D721Med (cell line): ENCODE measurements at regions not wholly inside any gene's neighbourhood (a gene's known extent, or its start where the extent isn't known, plus 50 kb on each side); places are given as distances from the start of the nearest gene placed in this dataset.

Source experiments
- DNase-seq: peaks from one replicate; pipeline ENCODE4 v3.0.0; 2011; ENCODE audit warnings: low spot score; ENCODE audit not compliant: insufficient read length
- FAIRE-seq: peaks from 2 replicates; lab custom pipeline; 2011; peaks lifted over from hg19 to GRCh38; lab: Jason Lieb, UNC
- CTCF ChIP-seq: IDR thresholded peaks from 2 replicates; pipeline ENCODE4 v1.5.1; 2012; ENCODE audit warnings: mild to moderate bottlenecking, control low read depth; ENCODE audit not compliant: insufficient read depth; ENCODE audit errors: missing control alignments

DNA sequence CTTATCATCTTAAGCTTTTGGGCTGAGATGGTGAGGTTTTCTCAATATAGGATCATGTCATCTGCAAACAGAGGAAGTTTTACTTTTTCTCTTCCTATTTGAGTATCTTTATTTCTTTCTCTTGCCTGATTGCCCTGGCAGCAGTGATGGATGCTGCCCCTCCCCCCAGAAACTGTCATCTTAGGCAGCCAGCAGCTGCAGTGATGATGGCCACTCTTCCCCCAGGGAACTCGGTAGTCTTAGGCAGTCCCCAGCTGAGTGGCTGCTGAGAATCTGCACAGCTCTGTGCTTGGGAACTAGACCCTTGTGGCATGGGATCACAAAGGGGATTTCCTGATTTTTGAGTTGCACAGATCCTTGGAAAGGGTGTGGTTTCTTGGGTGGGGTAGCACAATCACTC, 791.1 kb upstream of the ALCAM start:
- no peak for FAIRE-seq
- no peak for DNase-seq
- TF ChIP-seq CTCF = no peak

DNA sequence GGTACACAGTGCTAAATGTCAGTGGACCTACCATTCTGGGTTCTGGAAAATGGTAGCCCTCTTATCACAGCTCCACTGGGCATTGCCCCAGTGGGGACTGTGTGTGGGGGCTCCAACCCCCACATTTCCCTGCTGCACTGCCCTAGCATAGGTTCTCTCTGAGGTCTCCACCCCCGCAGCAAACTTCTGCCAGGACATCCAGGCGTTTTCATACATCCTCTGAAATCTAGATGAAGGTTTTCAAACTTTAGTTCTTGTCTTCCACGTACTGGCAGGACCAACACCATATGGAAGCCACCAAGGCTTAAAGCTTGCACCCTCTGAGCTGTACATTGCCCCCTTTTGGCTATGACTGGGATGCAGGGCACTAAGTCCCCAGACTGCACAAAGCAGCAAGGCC, 788.2 kb upstream of the ALCAM start:
- DNase-seq (no peak), FAIRE-seq (no peak)
- no peak for TF ChIP-seq CTCF

DNA sequence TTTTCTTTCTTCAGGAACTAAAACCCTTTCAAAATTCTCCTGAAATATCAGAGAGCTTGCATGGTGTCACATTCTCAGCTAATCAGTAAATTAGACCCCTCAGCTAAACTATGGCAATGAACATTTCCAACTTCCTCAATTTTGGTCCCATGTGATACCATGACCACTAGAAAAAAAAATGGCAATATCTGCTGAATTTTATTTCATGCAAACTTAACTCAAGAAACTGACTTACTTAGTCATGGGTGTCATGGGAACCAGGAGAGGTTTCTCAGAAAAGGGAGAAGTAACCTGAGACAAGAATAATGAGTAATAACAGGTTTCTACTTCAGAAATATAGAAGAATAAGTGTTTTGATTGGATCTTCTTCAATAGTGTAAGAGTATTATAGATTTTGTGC, 784.6 kb upstream of the ALCAM start:
- FAIRE-seq (no peak), DNase-seq (no peak)
- no peak for TF ChIP-seq CTCF

GRCh38 chr3:104584682-104585081, 782.0 kb upstream of the ALCAM start:
- FAIRE-seq = no peak
- TF ChIP-seq CTCF = no peak
- no peak for DNase-seq

DNA sequence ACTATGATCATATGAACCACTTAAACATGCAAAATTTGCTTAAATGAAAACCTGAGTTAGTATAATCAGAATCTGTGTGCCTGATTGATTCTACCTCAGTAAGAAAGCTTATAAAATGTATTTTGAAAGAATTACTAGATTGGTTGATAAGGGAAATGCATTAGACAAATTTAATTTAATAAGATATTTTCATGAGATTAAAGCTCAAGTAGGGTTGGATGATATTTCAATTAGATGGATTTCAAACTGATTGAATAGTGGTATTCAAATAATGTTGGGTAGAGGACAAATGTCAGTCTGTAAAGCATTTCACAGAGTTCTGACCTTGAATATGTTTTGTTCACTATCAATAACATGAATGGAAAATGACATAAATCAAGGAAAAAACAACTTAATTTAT, 780.4 kb upstream of the ALCAM start:
- TF ChIP-seq CTCF = no peak
- FAIRE-seq = no peak

DNA sequence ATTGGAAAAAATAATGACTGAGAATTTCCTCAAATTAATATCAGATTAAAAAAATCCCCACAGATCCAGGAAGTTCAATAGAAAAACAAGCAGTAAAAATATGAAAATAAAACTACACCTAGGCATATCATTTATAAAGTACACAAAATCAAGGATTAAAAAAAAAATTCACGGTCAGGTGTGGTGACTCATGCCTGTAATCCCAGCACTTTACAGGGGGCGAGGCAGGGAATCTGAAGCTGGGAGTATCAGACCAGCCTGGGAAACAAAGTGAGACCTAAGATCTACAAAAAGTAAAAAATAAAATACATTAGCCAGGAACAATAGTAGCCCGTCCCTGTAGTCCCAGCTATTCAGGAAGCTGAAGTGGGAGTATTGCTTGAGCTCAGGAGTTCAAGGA, 778.3 kb upstream of the ALCAM start:
- FAIRE-seq (no peak), DNase-seq (no peak)
- no peak for TF ChIP-seq CTCF

More for the DNA sequence above, 780.4 kb upstream of the ALCAM start:
- DNase-seq = no peak

DNA sequence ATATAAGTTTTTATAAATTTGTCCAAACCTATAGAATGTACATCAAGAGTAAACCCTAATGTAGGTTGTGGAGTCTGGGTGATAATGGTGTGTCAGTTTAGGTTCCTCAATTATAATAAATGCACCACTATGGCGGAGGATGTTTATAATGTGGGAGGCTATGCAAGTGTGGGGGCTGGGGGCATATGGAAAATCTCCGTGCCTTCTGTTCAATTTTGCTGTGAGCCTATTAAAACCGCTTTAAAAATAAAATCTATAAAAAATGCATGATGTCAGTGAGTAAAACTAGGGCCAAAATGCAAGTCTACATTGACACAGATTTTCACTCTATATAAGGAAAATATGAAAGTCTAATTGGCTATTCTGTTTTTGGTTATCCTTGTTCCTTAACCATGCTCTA, 774.9 kb upstream of the ALCAM start:
- DNase-seq = no peak
- TF ChIP-seq CTCF = no peak
- FAIRE-seq = no peak
